Astrocyte of the hippocampus (primary cell): ENCODE measurements at regions not wholly inside any gene's neighbourhood (a gene's known extent, or its start where the extent isn't known, plus 50 kb on each side); places are given as distances from the start of the nearest gene placed in this dataset.

Experiments used
- DNase-seq: peaks from one replicate; pipeline ENCODE4 v3.0.0; 2011; ENCODE audit warnings: low read depth, low spot score

GRCh38 chr13:33466262-33466661 is 180.7 kb upstream of the STARD13 start:
- no peak for DNase-seq

DNA sequence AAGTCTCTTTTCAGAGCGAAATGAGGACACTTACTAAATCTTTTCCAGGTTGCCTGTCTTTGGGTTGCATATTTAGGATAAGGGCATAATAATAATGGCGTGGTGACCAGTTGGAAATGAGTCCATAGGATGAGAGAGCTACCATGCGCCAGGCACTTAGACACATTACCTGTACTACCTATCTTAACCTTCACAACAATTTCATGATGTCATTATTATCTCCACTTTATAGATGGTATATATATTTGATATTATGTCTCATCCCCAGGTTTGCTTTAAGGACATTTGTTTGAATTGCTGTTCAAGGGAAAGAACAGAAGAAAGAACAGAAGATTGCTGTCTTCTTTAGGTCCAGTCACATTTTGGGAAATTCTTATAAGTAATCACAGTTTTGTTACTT is 182.0 kb upstream of the STARD13 start:
- DNase-seq: no peak

GRCh38 chr13:33471204-33471603 is 185.6 kb upstream of the STARD13 start:
- DNase-seq: peak; percentile 20

- peak; percentile 14 for DNase-seq
Observed at GRCh38 chr13:33472446-33472845, 186.9 kb upstream of the STARD13 start.

- no peak for DNase-seq
Observed at GRCh38 chr13:33479105-33479504, 193.6 kb upstream of the STARD13 start.

- no peak for DNase-seq
Observed at GRCh38 chr13:33480561-33480960, 195.0 kb upstream of the STARD13 start.

DNA sequence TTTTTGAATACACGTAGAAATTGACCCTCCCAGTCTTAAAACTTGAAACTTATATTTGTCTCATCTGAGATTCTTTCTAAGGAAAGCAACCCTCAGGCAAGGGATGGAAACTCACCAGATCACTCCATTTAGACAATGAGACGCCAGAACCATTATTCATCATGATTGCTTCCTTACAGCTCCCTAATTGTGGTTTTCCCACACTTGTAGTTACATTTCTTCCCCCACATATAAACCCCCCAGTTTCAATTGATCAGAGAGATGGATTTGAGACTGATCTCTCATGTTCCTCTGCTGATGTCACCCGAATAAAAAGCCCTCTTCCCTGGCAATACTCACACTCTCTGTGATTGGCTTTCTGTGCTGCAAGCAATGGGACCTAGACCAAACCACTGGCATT is 197.9 kb upstream of the STARD13 start:
- peak; percentile 21 for DNase-seq

- DNase-seq: no peak
Observed at GRCh38 chr13:33485247-33485646, 199.7 kb upstream of the STARD13 start.

- no peak for DNase-seq
Observed at GRCh38 chr13:33487575-33488243, 202.2 kb upstream of the STARD13 start.

GRCh38 chr13:33489563-33489962 is 204.0 kb upstream of the STARD13 start:
- no peak for DNase-seq

- peak; percentile 37 for DNase-seq
Observed at GRCh38 chr13:33490461-33491327, 205.1 kb upstream of the STARD13 start.

DNA sequence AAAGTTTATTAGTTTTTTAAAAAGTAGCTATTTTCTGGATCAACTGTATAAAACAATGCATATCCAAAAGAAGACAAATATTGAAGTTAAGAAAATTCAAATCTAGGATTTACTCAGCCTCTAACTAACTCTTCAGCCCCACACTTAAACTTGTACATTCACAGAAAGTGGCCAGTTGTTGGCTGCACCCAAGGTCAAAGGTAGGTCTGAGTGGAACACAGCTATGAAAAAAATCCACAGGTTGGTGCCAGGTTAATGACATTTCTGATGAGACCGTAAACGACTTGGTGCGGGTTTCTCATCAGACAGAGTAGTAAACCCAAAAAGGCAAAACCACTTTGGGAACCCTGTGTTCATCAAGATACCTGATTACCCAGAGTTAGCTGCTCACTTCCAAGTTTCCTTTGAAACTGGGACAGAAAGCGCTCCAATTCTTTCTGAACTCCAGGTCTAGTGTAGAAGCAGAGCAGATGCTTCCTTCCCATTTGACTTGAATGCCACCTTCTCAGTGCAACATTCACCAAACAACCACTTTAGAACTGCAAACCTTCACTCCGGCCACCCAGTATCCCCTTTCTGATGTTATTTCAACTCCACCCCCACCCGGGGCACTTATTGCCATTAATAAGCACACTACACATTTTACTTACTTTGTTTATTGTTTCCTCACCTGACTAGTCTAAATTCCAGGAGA is 208.3 kb upstream of the STARD13 start:
- no peak for DNase-seq

GRCh38 chr13:33494596-33495204 is 209.1 kb upstream of the STARD13 start:
- peak; percentile 92 for DNase-seq

GRCh38 chr13:33496336-33496735 is 210.8 kb upstream of the STARD13 start:
- no peak for DNase-seq

- peak; percentile 16 for DNase-seq
Observed at GRCh38 chr13:33497146-33497845, 211.7 kb upstream of the STARD13 start.

- DNase-seq: no peak
Observed at GRCh38 chr13:33508060-33508459, 222.5 kb upstream of the STARD13 start.

DNA sequence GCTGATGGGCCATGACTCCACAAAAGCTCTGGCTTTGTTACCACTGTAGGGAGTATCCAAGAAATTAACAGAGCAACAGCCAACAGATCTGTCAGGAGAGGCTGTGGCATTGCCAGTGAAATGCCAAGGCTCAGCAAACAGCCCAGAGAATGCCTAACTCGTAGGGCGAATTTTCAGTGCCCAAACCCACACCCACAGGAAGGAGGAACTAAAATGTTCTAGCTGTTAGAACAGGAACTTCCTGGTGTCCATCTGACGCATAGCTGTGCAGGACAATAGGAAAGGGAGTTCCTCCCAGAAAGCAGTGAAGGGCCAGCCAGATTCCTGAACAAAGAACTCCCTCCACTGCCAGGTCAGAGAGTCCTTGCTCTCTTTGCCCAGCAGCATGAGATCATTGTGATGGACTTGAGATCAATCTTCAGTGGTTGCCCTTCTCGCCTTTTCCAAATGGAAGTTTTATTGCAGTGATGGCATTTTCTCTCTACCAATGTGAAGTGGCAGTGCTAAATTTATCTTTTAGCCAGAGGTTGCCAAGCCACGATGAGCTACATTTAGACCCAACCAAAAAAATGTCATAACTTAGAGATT is 224.2 kb upstream of the STARD13 start:
- DNase-seq: peak; percentile 16

GRCh38 chr13:33510350-33510970 is 224.9 kb upstream of the STARD13 start:
- DNase-seq: no peak

DNA sequence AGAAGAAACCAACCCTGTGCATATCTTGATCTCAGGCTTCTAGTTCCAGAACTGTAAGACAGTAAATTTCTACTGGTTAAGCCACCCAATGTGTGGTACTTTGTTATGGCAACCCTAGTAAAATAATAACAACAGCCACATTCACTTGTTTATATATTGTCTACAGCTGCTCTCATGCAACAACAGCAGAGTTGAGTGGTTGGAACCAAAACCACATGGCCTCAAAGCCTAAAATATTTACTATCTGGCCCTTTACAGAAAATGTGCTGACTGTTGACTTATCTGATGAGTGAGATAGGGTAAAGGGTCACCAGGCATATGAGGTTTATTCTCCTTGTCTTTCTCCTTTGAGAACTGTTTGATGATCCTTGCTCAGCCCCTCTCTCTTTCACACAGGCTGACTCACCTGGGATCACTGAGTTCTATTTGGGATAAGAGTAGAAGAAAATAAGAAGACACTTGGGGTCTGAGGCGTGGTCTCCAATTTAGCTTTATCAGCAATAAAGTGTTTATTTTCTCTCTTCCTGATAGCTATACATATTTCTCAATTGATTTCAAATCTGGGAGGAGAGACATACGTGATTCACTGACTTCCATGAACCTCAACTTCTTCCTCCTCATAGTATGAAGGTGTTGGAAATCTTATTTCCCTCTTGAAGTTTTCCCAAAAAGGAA is 227.5 kb upstream of the STARD13 start:
- no peak for DNase-seq

DNA sequence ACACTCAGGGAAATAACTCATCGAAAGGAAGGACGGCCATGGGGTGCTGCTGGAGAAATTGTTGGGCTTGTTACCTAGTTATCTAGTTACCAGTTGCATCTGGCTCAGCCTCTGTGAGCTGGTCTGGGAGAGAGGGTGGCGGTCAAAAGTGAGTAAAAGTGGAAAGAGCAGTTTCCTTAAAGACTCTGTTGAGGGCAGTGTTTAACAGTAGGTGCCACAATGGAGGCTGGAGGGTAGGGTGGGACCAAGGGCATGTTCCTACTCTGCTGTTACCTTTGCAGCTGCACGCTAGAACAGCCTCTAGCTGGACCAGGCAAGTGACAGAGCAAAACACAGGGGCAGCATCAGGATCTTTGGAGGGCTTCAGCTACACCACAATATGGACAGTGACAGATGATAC is 228.8 kb upstream of the STARD13 start:
- no peak for DNase-seq
